Spleen (tissue), 7 donors: ENCODE measurements at regions not wholly inside any gene's neighbourhood (a gene's known extent, or its start where the extent isn't known, plus 50 kb on each side); places are given as distances from the start of the nearest gene placed in this dataset.

Experiments used
- POLR2AphosphoS5 ChIP-seq, 3 donors: sonication (generic); formaldehyde crosslinking; IDR thresholded peaks; one replicate each; pipeline ENCODE4 v1.5.1; 2017; ENCODE audit warnings: antibody characterized with exemption in 3 of 3
- TF ChIP-seq, protein P1 (sequence below), 11 experiments: fragments of 200-600 bp in 7 of 11; fragments of 450-650 bp in 4 of 11; sonication (generic) in 4 of 11; IDR thresholded peaks in 8 of 11; conservative IDR thresholded peaks in 3 of 11; 1 replicate in 7 of 11; 2 replicates in 4 of 11; pipeline versions ENCODE4 v1.4.0 to v1.8.0; 2016 to 2021; ENCODE audit warnings: antibody characterized with exemption in 11 of 11, inconsistent platforms in 4 of 11, mild to moderate bottlenecking in 1 of 11
- donor health status: DM: no; HTN: no; CAD: no; lungs with moderate emphysema.
- donor health status: DM: no; HTN: no; CAD: no.
- donor health status: DM: no; HTN: no; CAD: no.

DNA sequence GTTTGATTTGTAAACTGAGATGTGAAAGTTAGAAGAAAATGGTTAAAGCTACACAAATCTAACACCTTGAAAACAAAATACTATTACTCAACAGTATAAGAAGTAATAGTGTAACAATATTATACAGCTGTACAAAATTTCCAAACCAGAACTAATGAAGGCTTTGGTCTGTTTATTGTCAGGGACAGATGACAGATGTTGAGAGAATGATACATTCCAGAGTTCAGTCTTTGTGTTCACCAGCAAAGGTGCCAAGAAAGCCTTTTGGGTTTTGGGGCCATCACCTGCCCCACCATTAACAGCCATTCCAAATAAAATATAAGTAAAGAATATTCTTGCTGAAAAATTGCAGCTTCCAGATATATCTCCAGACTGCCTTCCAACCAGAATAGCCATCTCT lies 439.3 kb downstream of the PCDH20 start:
- TF ChIP-seq, protein P1, sequence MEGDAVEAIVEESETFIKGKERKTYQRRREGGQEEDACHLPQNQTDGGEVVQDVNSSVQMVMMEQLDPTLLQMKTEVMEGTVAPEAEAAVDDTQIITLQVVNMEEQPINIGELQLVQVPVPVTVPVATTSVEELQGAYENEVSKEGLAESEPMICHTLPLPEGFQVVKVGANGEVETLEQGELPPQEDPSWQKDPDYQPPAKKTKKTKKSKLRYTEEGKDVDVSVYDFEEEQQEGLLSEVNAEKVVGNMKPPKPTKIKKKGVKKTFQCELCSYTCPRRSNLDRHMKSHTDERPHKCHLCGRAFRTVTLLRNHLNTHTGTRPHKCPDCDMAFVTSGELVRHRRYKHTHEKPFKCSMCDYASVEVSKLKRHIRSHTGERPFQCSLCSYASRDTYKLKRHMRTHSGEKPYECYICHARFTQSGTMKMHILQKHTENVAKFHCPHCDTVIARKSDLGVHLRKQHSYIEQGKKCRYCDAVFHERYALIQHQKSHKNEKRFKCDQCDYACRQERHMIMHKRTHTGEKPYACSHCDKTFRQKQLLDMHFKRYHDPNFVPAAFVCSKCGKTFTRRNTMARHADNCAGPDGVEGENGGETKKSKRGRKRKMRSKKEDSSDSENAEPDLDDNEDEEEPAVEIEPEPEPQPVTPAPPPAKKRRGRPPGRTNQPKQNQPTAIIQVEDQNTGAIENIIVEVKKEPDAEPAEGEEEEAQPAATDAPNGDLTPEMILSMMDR (IDR thresholded peaks at IDR 0.05 in 8 of 11, conservative IDR thresholded peaks at IDR 0.05 in 3 of 11) = no peak
- no peak for TF ChIP-seq POLR2AphosphoS5 (IDR thresholded peaks at IDR 0.05)
